HG02588 (cell line): ENCODE measurements at regions not wholly inside any gene's neighbourhood (a gene's known extent, or its start where the extent isn't known, plus 50 kb on each side); places are given as distances from the start of the nearest gene placed in this dataset.

ENCODE experiments used
- ATAC-seq: cut with Tn5 transposase; IDR thresholded peaks from one replicate; pipeline ENCODE4 v1.9.1; 2021; ENCODE audit warnings: mild to moderate bottlenecking, moderate library complexity; ENCODE audit not compliant: unreplicated experiment

DNA sequence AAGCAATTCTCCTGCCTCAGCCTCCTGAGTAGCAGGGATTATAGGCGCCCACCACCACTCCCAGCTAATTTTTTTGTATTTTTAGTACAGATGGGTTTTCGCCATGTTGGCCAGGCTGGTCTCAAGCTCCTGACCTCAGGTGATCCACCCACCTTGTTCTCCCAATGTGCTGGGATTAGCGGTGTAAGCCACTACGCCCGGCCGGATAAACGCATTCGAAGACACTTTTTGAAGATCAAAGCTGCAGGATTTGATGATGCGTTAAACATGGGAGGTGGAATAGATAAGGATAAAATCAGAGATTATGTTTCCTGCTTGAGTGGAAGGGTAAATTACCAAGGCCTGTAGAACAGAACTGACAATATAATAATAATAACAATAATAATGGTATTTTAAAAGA lies 389.4 kb upstream of the POU3F1 start:
- no peak for ATAC-seq

GRCh38 chr1:38433084-38433722 lies 386.6 kb upstream of the POU3F1 start:
- no peak for ATAC-seq

- ATAC-seq = no peak
Measured at GRCh38 chr1:38431535-38432376, 385.2 kb upstream of the POU3F1 start.

DNA sequence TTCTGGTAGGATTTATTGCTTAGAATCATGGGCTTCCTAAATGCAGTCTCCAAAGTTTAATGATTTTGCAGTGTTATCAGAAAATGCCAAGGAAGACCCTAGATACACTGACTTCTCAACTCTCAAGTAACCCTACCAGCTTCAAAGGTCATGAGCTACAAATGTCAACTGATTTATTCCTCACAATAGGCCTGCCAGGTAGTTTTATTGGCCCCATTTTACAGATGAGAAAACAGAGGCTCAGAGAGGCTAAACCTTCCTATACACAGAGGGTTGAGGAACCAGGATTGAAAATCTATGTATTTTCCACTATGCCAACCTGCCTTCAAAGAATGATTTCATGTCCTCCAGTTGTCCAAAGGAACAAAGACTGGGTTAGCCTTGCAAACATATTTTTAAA lies 384.4 kb upstream of the POU3F1 start:
- ATAC-seq = no peak

GRCh38 chr1:38424677-38425076 lies 378.1 kb upstream of the POU3F1 start:
- ATAC-seq = no peak

- no peak for ATAC-seq
Measured at GRCh38 chr1:38420666-38421065, 374.1 kb upstream of the POU3F1 start.

- no peak for ATAC-seq
Measured at GRCh38 chr1:38418195-38419030, 371.8 kb upstream of the POU3F1 start.

GRCh38 chr1:38403667-38404066 lies 357.1 kb upstream of the POU3F1 start:
- ATAC-seq = no peak

DNA sequence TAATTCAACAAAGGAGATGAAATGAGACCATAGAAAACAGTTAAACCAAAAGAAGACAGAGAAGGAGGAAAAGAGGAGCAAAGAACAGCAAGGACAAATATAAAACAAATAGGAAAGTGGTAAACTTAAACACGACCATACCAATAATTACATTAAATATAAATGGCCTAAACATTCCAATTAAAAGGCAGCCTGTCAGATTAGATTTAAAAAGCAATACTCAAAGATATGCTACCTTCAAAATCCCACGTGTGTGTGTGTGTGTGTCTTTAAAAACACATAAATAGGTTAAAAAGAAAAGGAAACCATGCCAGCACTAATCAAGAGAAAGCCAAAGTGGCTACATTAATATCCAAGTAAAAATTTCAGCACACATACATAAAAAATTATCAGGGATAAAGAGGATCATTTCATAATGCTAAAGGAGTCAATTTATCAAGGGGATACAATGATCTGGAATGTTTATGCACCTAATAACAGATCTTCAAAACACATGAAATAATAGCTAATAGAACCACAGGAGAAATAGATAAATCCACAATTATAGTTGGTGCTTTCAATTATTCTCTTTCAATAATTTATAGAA lies 355.7 kb upstream of the POU3F1 start:
- no peak for ATAC-seq

DNA sequence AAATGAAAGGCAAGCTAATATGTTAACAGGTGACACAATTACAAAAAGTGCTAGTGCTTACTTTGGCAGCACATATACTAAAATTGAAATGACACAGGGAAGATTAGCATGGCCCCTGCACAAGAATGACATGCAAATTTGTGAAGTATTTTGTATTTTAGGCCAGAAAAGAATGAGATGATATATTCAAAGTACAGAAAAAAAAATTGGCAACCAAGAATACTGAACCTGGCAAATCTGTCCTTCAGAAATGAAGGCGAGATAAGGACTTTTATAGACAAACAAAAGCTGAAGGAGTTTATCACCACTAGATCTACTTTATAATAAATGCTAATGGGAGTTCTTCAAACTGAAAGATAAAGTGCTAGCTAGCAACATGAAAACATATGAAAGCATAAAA lies 350.0 kb upstream of the POU3F1 start:
- ATAC-seq = no peak

GRCh38 chr1:38394303-38394702 lies 347.7 kb upstream of the POU3F1 start:
- ATAC-seq = no peak

GRCh38 chr1:38392861-38393260 lies 346.3 kb upstream of the POU3F1 start:
- ATAC-seq = no peak

DNA sequence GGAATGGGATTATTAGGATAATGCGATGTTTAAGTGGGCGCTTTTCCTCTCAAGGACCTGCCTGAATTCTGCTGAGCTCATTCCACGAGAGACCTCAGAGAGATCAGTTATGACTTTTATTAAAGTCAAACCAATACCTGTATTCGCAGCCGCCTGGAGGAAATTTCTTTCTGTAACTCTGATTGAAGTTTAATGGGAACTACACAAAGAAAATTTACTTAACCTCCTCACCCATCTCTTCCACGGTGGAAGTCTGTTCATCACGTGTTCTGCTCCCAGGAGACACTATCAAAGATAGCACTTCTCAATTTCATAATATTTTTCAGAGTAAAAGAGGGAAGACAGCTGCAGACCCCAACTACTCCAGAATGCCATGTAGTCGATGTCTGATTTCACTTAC lies 334.7 kb upstream of the POU3F1 start:
- no peak for ATAC-seq

DNA sequence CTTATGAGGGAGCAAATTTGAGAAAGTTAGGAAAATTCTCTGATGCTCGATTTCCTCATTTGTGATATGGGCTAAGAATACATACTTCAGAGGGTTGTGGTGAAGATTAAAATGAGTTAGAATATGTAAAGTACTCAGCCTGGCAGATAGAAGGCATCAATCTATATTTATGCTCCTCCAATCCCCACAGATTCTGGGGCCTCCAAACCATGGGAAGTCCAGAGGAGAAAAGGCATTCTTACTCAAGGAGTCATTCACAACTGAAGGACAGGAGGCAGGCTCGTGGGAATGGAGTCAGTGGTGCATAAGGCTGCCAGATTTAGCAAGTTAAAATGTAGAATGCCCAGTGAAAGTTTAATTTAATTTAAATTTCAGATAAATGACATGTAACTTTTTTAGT lies 330.0 kb upstream of the POU3F1 start:
- no peak for ATAC-seq

GRCh38 chr1:38375035-38375434 lies 328.4 kb upstream of the POU3F1 start:
- ATAC-seq = no peak

DNA sequence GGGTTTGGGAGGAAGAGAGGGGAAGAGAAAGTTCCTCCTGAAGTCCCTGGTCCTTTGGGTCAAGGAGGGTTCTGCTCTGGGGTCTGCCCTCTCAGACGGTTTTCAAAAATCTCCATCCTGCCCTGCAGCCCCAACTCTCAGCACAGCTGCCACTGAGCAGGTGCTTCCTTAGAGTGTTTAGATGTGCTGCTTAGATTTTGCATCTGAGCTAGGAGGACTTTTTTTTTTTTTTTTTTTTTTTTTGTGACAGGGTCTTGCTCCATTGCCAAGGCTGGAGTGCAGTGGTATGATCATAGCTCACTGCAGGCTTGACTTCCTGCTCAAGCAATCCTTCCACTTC lies 324.9 kb upstream of the POU3F1 start:
- no peak for ATAC-seq

DNA sequence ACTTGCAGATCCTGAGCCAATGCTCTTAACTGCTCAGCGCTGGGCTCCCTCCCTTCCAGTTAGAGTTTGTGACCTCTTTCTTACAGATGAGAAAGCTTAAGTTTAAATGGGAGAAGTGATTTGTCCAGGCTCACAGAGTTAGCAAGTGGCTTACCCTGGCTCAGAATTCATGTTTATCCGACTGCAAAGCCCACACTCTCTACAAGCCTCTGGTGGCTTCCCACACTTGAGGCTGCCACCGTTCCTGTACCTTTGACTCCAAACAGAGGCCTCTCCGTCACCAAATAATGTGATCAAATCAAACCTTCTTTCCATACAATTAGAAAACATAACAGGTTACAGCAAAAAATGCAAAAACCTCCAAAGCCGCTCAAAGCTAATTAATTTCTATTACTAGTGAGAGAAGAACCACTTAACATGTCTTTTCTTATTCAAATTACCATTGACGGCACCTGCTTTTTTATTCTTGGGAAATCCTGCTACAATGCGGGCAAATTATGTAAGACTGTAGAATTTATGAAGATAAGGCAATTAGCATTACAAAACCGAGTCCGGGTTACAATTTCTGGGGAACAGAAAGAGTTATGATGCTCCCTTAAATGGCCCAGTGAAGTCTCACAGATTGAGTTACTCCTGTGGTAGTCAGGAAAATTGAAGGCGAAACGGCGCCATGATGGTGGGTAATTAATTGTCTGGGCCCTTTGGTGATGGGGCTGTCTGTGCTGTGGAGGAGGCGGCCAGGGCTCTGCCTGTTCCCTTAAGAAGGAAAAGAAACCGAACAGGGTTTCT lies 324.3 kb upstream of the POU3F1 start:
- no peak for ATAC-seq

DNA sequence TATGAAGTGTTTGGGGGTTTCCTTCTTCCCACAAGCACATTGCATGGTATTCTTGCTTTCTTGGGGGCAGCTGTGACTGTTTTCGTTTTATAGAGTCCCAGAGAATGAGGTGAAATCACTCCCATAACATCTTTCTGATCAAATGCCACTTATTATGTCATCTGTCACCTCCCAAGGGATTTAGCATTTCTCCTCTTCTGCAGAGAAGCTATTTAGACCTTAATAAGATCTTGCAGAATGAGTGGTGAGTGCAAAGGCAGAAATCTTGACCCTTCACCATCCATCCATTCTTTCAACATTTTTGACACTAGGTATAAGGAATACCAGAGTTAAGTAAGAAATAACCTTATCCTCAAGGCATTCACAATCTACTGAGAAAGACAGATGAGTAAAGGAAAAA lies 318.6 kb upstream of the POU3F1 start:
- no peak for ATAC-seq

- ATAC-seq = no peak
Measured at GRCh38 chr1:38361566-38361965, 315.0 kb upstream of the POU3F1 start.

- no peak for ATAC-seq
Measured at GRCh38 chr1:38360807-38361206, 314.2 kb upstream of the POU3F1 start.

GRCh38 chr1:38353956-38354355 lies 307.4 kb upstream of the POU3F1 start:
- ATAC-seq = no peak
